Liver (tissue), 8 donors: ENCODE measurements at regions not wholly inside any gene's neighbourhood (a gene's known extent, or its start where the extent isn't known, plus 50 kb on each side); places are given as distances from the start of the nearest gene placed in this dataset.

ENCODE experiments used
- DNase-seq: peaks from one replicate; pipeline ENCODE4 v3.0.0-alpha.2; 2017; ENCODE audit warnings: low spot score
- H3K27ac ChIP-seq, 2 donors: one replicate each; pipeline ENCODE4 v1.7.0; 2013; ENCODE audit warnings: inconsistent platforms in 2 of 2, low read length in 2 of 2, control low read depth in 1 of 2, low read depth in 1 of 2, mild to moderate bottlenecking in 1 of 2
- H3K27me3 ChIP-seq, 4 donors: one replicate each; pipeline versions ENCODE4 v1.6.1 to v1.7.0; 2013; ENCODE audit warnings: low read length in 3 of 4, inconsistent platforms in 1 of 4, mild to moderate bottlenecking in 1 of 4, moderate library complexity in 1 of 4; ENCODE audit not compliant: control insufficient read depth in 4 of 4, insufficient read depth in 4 of 4
- H3K36me3 ChIP-seq, 4 donors: one replicate each; pipeline versions ENCODE4 v1.6.1 to v1.7.0; 2013; ENCODE audit warnings: low read length in 3 of 4, mild to moderate bottlenecking in 3 of 4, low read depth in 1 of 4, moderate library complexity in 1 of 4; ENCODE audit not compliant: control insufficient read depth in 4 of 4, insufficient read depth in 3 of 4
- H3K4me1 ChIP-seq, 4 donors: one replicate each; pipeline versions ENCODE4 v1.6.1 to v1.7.0; 2013; ENCODE audit warnings: low read length in 3 of 4, mild to moderate bottlenecking in 3 of 4, moderate library complexity in 1 of 4; ENCODE audit not compliant: control insufficient read depth in 4 of 4, insufficient read depth in 4 of 4
- H3K4me3 ChIP-seq, 3 donors: one replicate each; pipeline versions ENCODE4 v1.6.1 to v1.7.0; 2013; ENCODE audit warnings: low read length in 3 of 3, control low read depth in 1 of 3, low read depth in 1 of 3, mild to moderate bottlenecking in 1 of 3
- H3K9ac ChIP-seq, 2 donors: one replicate each; pipeline ENCODE4 v1.7.0; 2013; ENCODE audit warnings: low read length in 2 of 2, mild to moderate bottlenecking in 2 of 2, moderate library complexity in 2 of 2, control low read depth in 1 of 2, low read depth in 1 of 2
- H3K9me3 ChIP-seq, 4 donors: one replicate each; pipeline versions ENCODE4 v1.6.1 to v1.7.0; 2013; ENCODE audit warnings: low read length in 3 of 4; ENCODE audit not compliant: control insufficient read depth in 4 of 4
- EGR1 ChIP-seq, 2 donors: IDR thresholded peaks; 2 replicates each; pipeline ENCODE4 v1.6.1; 2016 to 2018; ENCODE audit warnings: antibody characterized with exemption in 2 of 2, low read depth in 2 of 2
- FOXA1 ChIP-seq: IDR thresholded peaks from 2 replicates; pipeline ENCODE4 v1.6.1; 2016; ENCODE audit warnings: antibody characterized with exemption
- FOXA2 ChIP-seq: IDR thresholded peaks from 2 replicates; pipeline ENCODE4 v1.6.1; 2016; ENCODE audit warnings: antibody characterized with exemption
- GABPA ChIP-seq, 2 donors: IDR thresholded peaks in 1 of 2; conservative IDR thresholded peaks in 1 of 2; 2 replicates each; pipeline ENCODE4 v1.6.1; 2016; ENCODE audit warnings: antibody characterized with exemption in 2 of 2, mild to moderate bottlenecking in 1 of 2, moderate library complexity in 1 of 2
- HNF4A ChIP-seq, 2 donors: conservative IDR thresholded peaks; 2 replicates each; pipeline ENCODE4 v1.6.1; 2016; ENCODE audit warnings: antibody characterized with exemption in 2 of 2, mild to moderate bottlenecking in 2 of 2
- HNF4G ChIP-seq: IDR thresholded peaks from 2 replicates; pipeline ENCODE4 v1.6.1; 2016; ENCODE audit warnings: antibody characterized with exemption
- JUND ChIP-seq, 2 donors: IDR thresholded peaks; 2 replicates each; pipeline ENCODE4 v1.6.1; 2016; ENCODE audit warnings: antibody characterized with exemption in 2 of 2
- NR2F2 ChIP-seq: IDR thresholded peaks from 2 replicates; pipeline ENCODE4 v1.6.1; 2016; ENCODE audit warnings: antibody characterized with exemption
- RAD21 ChIP-seq, 2 donors: IDR thresholded peaks; 2 replicates each; pipeline ENCODE4 v1.6.1; 2016; ENCODE audit warnings: antibody characterized with exemption in 2 of 2, mild to moderate bottlenecking in 2 of 2
- RXRA ChIP-seq, 2 donors: IDR thresholded peaks; 2 replicates each; pipeline ENCODE4 v1.6.1; 2017 to 2018; ENCODE audit warnings: antibody characterized with exemption in 2 of 2, mild to moderate bottlenecking in 1 of 2
- SP1 ChIP-seq: IDR thresholded peaks from 2 replicates; pipeline ENCODE4 v1.6.1; 2018; ENCODE audit warnings: antibody characterized with exemption, mild to moderate bottlenecking
- TAF1 ChIP-seq: conservative IDR thresholded peaks from 2 replicates; pipeline ENCODE4 v1.6.1; 2016; ENCODE audit warnings: antibody characterized with exemption, mild to moderate bottlenecking
- YY1 ChIP-seq: IDR thresholded peaks from 2 replicates; pipeline ENCODE4 v1.6.1; 2016; ENCODE audit warnings: antibody characterized with exemption, mild to moderate bottlenecking
- WGBS: extraction: QIAGEN DNeasy Blood & Tissue Kit; methylation state at CpG from one replicate; pipeline ENCODE4 v1.1.7; 2013; 5-methylcytosine and 5-hydroxymethylcytosine counted together
- TF ChIP-seq, protein P1 (sequence below): IDR thresholded peaks from 2 replicates; pipeline ENCODE4 v1.6.1; 2016; ENCODE audit warnings: antibody characterized with exemption
- TF ChIP-seq, protein P2 (sequence below): fragments of 150-350 bp; IDR thresholded peaks from 2 replicates; pipeline ENCODE4 v1.5.1; 2017; ENCODE audit warnings: improper control_type of control experiment, low read depth, low read length; ENCODE audit not compliant: missing input control
- TF ChIP-seq, protein P3 (sequence below): IDR thresholded peaks from 2 replicates; pipeline ENCODE4 v1.6.1; 2016; ENCODE audit warnings: antibody characterized with exemption
- TF ChIP-seq, protein P4 (sequence below): IDR thresholded peaks from 2 replicates; pipeline ENCODE4 v1.6.1; 2016; ENCODE audit warnings: antibody characterized with exemption, mild to moderate bottlenecking
- donor health status: healthy.
- donor health status: healthy.
- donor health status: healthy.
- donor health status: healthy.
- donor health status: healthy.

DNA sequence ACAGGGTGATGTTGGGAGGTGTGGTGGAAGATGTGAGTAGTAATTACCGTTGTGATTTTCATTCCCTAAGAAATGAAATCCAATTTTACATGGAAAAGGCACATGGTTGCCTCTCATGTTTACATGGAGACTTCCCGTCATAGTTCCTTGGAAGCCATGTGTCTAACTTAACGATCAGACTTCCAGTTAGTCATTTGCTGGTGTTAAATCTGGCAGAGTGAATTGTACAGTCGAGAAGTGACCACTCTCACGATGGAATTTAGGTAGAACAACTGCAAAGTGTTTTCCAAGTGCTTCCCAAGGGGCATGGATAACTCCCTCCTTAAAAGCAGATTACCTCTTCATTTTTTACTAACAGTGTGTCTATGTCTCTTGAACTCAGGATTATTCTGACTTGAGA lies 145.8 kb upstream of the CCN2 start:
- peaks cover 0 to 3% (median 0%) of the 10 kb centered on the region in 4 donors for H3K9me3 ChIP-seq

DNA sequence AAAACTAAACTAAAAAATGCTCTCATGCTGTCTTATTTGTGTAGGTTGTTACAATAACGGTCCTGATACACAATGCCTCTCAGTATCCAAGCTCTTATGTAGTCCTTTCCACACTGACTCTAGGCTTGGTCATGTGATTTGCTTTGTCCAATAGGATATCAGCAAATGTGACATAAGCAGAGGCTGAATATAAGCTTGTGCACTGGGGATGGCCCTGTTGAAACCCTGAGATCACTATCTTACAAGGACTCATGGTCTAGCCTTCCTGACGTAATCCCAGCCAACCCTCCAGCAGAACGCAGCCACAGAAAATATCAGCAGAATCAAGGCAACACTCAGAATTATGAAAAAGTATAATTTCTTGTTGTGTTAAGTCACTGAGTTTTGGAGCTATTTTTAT lies 145.1 kb upstream of the CCN2 start:
- no peaks in the 10 kb centered on the region for H3K36me3 ChIP-seq
- TF ChIP-seq YY1, result no peak
- no peak for TF ChIP-seq EGR1 (IDR thresholded peaks at IDR 0.05; ENCODE audit: low read depth in 2 of 2)
- TF ChIP-seq, protein P1, sequence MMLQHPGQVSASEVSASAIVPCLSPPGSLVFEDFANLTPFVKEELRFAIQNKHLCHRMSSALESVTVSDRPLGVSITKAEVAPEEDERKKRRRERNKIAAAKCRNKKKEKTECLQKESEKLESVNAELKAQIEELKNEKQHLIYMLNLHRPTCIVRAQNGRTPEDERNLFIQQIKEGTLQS, result no peak
- TF ChIP-seq TAF1, result no peak
- no peak for TF ChIP-seq RXRA (IDR thresholded peaks at IDR 0.05)
- no peak for TF ChIP-seq HNF4A (conservative IDR thresholded peaks at IDR 0.05)
- TF ChIP-seq, protein P2, sequence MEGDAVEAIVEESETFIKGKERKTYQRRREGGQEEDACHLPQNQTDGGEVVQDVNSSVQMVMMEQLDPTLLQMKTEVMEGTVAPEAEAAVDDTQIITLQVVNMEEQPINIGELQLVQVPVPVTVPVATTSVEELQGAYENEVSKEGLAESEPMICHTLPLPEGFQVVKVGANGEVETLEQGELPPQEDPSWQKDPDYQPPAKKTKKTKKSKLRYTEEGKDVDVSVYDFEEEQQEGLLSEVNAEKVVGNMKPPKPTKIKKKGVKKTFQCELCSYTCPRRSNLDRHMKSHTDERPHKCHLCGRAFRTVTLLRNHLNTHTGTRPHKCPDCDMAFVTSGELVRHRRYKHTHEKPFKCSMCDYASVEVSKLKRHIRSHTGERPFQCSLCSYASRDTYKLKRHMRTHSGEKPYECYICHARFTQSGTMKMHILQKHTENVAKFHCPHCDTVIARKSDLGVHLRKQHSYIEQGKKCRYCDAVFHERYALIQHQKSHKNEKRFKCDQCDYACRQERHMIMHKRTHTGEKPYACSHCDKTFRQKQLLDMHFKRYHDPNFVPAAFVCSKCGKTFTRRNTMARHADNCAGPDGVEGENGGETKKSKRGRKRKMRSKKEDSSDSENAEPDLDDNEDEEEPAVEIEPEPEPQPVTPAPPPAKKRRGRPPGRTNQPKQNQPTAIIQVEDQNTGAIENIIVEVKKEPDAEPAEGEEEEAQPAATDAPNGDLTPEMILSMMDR, result no peak
- no peak for TF ChIP-seq HNF4G
- no peak overlapping the region for H3K27ac ChIP-seq
- peaks cover 0 to 3% (median 0%) of the 10 kb centered on the region in 4 donors for H3K9me3 ChIP-seq
- no peak overlapping the region for H3K9ac ChIP-seq
- H3K27me3 ChIP-seq, result no peaks in the 10 kb centered on the region
- no peak for DNase-seq
- no peaks in the 10 kb centered on the region for H3K4me1 ChIP-seq
- 94% methylated on average over 3 of the region's 3 CpGs for WGBS
- no peak overlapping the region for H3K4me3 ChIP-seq

More for the DNA sequence above, 145.8 kb upstream of the CCN2 start:
- Histone ChIP-seq H3K27me3 (no peaks in the 10 kb centered on the region), H3K4me1 (no peaks in the 10 kb centered on the region), H3K36me3 (no peaks in the 10 kb centered on the region), H3K9ac (no peak overlapping the region), H3K27ac (no peak overlapping the region), H3K4me3 (no peak overlapping the region)
- WGBS, result 83% methylated on average over 5 of the region's 5 CpGs
- TF ChIP-seq NR2F2 (no peak), GABPA (IDR thresholded peaks at IDR 0.05 in 1 of 2, conservative IDR thresholded peaks at IDR 0.05 in 1 of 2) (no peak), HNF4A (conservative IDR thresholded peaks at IDR 0.05) (no peak), FOXA2 (no peak), RXRA (IDR thresholded peaks at IDR 0.05) (no peak), RAD21 (IDR thresholded peaks at IDR 0.05) (no peak), YY1 (no peak), SP1 (no peak), FOXA1 (no peak), EGR1 (IDR thresholded peaks at IDR 0.05; ENCODE audit: low read depth in 2 of 2) (no peak), HNF4G (no peak), JUND (IDR thresholded peaks at IDR 0.05) (no peak)
- TF ChIP-seq, protein P3, sequence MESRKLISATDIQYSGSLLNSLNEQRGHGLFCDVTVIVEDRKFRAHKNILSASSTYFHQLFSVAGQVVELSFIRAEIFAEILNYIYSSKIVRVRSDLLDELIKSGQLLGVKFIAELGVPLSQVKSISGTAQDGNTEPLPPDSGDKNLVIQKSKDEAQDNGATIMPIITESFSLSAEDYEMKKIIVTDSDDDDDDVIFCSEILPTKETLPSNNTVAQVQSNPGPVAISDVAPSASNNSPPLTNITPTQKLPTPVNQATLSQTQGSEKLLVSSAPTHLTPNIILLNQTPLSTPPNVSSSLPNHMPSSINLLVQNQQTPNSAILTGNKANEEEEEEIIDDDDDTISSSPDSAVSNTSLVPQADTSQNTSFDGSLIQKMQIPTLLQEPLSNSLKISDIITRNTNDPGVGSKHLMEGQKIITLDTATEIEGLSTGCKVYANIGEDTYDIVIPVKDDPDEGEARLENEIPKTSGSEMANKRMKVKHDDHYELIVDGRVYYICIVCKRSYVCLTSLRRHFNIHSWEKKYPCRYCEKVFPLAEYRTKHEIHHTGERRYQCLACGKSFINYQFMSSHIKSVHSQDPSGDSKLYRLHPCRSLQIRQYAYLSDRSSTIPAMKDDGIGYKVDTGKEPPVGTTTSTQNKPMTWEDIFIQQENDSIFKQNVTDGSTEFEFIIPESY, result no peak
- TF ChIP-seq, protein P4, sequence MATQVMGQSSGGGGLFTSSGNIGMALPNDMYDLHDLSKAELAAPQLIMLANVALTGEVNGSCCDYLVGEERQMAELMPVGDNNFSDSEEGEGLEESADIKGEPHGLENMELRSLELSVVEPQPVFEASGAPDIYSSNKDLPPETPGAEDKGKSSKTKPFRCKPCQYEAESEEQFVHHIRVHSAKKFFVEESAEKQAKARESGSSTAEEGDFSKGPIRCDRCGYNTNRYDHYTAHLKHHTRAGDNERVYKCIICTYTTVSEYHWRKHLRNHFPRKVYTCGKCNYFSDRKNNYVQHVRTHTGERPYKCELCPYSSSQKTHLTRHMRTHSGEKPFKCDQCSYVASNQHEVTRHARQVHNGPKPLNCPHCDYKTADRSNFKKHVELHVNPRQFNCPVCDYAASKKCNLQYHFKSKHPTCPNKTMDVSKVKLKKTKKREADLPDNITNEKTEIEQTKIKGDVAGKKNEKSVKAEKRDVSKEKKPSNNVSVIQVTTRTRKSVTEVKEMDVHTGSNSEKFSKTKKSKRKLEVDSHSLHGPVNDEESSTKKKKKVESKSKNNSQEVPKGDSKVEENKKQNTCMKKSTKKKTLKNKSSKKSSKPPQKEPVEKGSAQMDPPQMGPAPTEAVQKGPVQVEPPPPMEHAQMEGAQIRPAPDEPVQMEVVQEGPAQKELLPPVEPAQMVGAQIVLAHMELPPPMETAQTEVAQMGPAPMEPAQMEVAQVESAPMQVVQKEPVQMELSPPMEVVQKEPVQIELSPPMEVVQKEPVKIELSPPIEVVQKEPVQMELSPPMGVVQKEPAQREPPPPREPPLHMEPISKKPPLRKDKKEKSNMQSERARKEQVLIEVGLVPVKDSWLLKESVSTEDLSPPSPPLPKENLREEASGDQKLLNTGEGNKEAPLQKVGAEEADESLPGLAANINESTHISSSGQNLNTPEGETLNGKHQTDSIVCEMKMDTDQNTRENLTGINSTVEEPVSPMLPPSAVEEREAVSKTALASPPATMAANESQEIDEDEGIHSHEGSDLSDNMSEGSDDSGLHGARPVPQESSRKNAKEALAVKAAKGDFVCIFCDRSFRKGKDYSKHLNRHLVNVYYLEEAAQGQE, result no peak
- TF ChIP-seq, protein P1, result no peak
- TF ChIP-seq, protein P2, result no peak
- no peak for DNase-seq
